Heart right ventricle (tissue), 16 donors: ENCODE measurements at regions not wholly inside any gene's neighbourhood (a gene's known extent, or its start where the extent isn't known, plus 50 kb on each side); places are given as distances from the start of the nearest gene placed in this dataset.

Source experiments
- ATAC-seq, 8 donors: fragments of 200-7000 bp; cut with Tn5 transposase; one replicate each; pipeline ENCODE4 v1.9.1; 2020; ENCODE audit warnings: mild to moderate bottlenecking in 8 of 8, moderate library complexity in 8 of 8, moderate number of reproducible peaks in 1 of 8
- DNase-seq, 2 donors: peaks; one replicate each; pipeline ENCODE4 v3.0.0-alpha.2; 2020
- H3K27ac ChIP-seq, 10 donors: fragments of 200-600 bp; sonication (generic) in 2 of 10; one replicate each; pipeline versions ENCODE4 v1.5.0 to v1.8.0; 2020 to 2022; ENCODE audit warnings: mild to moderate bottlenecking in 3 of 10
- H3K27me3 ChIP-seq, 7 donors: fragments of 200-600 bp; one replicate each; pipeline ENCODE4 v1.8.0; 2021 to 2022; ENCODE audit warnings: mild to moderate bottlenecking in 2 of 7
- H3K36me3 ChIP-seq, 9 donors: fragments of 200-600 bp; sonication (generic) in 1 of 9; one replicate each; pipeline versions ENCODE4 v1.5.0 to v1.8.0; 2020 to 2022; ENCODE audit warnings: mild to moderate bottlenecking in 2 of 9
- H3K4me1 ChIP-seq, 9 donors: fragments of 200-600 bp; sonication (generic) in 1 of 9; one replicate each; pipeline versions ENCODE4 v1.5.0 to v1.8.0; 2020 to 2022; ENCODE audit warnings: mild to moderate bottlenecking in 4 of 9
- H3K4me3 ChIP-seq, 10 donors: fragments of 200-600 bp; sonication (generic) in 2 of 10; one replicate each; pipeline versions ENCODE4 v1.5.0 to v1.8.0; 2020 to 2022; ENCODE audit warnings: mild to moderate bottlenecking in 7 of 10, moderate library complexity in 2 of 10
- H3K9me3 ChIP-seq, 11 donors: fragments of 200-600 bp in 10 of 11; sonication (generic) in 2 of 11; one replicate each; pipeline versions ENCODE4 v1.5.0 to v1.8.0; 2013 to 2022; ENCODE audit warnings: mild to moderate bottlenecking in 2 of 11, control low read depth in 1 of 11, moderate library complexity in 1 of 11
- CTCF ChIP-seq, 9 donors: fragments of 200-600 bp; sonication (generic) in 2 of 9; IDR thresholded peaks; one replicate each; pipeline versions ENCODE4 v1.5.0 to v1.8.0; 2021 to 2022; ENCODE audit warnings: antibody characterized with exemption in 9 of 9, mild to moderate bottlenecking in 5 of 9, moderate library complexity in 1 of 9
- WGBS, 2 donors: extraction: QIAGEN DNeasy Blood & Tissue Kit; methylation state at CpG; one replicate each; pipeline ENCODE4 v1.1.7; 2013; ENCODE audit warnings: inconsistent platforms in 1 of 2; 5-methylcytosine and 5-hydroxymethylcytosine counted together
- intact Hi-C, 10 donors: fragments of 100-400 bp; cut with DNase I; formaldehyde crosslinking; loops; one replicate each; pipeline versions ENCODE4 v1.11.1 to v1.14.2; 2022
- donor health status: Arrhythmogenic right ventricular cardiomyopathy.
- donor health status: ischemic (EF 13 %, LVEDD 7.1; RV severe dilation, severe dysfunction).
- donor health status: healthy with polysubstance abuse.
- donor health status: DM: no; HTN: yes; CAD: no.
- donor health status: DM: no; HTN: no; CAD: no.
- donor health status: ischemic (EF 25% LVEDD 6.9; RV normal size, moderate dysfunction).
- donor health status: ischemic (EF 25% LVEDD 5.7; RV mildly dilated, moderate dysfunction).
- donor health status: healthy.
- donor health status: DM: yes; HTN: yes; CAD: no.
- donor health status: Ischemic cardiomyopathy.
- donor health status: ischemic (EF 35%, LVEDD 5.7; RV mildly dilated, moderate dysfunction).
- donor health status: nonischemic (EF 11% LVEDD 7.7; RV severe dilation, severe dysfunction).
- donor health status: DM: yes; HTN: yes; CAD: no.
- donor health status: PGD.
- donor health status: ischemic (EF 29% LVEDD 5.4; RV normal size, mild dysfunction).
- donor health status: nonischemic (EF 23%, LVEDD 6.1; RV moderate dilation, normal function).

DNA sequence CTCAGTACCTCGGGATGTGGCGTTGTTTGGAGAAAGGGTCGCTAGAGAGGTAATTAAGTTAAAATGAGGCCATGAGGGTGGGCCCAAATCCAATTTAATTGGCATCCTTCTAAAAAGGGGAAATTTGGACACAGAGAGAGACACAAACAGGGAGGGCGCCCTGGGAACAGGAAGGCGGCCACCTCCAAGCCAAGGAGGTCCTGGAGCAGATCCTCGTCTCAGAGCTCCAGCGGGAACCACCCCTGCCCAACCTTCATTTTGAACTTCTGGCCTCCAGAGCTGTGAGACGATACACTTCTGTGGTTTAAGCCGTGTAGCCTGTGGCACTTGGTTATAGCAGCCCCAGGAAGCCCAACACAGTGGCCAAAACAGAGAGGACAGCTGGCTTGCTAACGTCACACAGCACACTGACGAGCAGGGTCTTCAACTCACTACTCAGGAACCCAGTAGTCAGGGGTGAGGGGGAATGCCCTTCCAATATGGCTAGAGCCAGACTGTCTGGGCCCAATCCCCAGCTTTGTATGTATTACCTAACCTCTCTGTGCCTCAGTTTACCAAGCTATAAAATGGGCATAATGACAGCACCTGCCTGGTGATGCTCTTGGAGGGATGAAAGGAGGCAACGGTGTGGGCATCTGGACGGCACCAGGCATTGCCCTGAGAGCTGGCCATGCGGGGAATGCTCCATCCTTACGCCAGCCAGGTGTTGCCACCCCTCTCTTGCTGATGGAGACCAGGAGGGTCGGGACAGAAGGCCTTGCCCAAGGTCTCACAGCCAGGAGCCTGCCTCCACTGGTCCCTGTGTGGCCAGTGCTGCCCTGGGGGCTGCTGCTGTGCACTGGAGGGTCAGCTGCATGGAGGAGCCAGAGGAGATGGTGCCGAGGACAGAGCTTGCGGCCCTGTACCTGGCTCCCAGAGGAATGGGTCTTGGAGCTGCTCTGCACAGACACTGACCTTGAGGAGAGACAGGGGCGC is 53.3 kb upstream of the LINC01488 start:
- TF ChIP-seq CTCF (IDR thresholded peaks at IDR 0.05): no peak
- Histone ChIP-seq H3K36me3 (no peaks in the 10 kb centered on the region), H3K27me3 (no peaks in the 10 kb centered on the region), H3K4me1 (no peaks in the 10 kb centered on the region), H3K9me3 (peaks cover 0 to 18% (median 6%) of the 10 kb centered on the region in 11 donors), H3K4me3 (no peak overlapping the region), H3K27ac (no peak overlapping the region)
- intact Hi-C loops: no loop called here
- ATAC-seq: no peak
- no peak for DNase-seq
- 88% methylated on average over 19 of the region's 19 CpGs for WGBS, 2 donors

- no peaks in the 10 kb centered on the region for H3K36me3 ChIP-seq
- peaks cover 0 to 8% (median 2%) of the 10 kb centered on the region in 11 donors for H3K9me3 ChIP-seq
- no peaks in the 10 kb centered on the region for H3K4me1 ChIP-seq
- H3K4me3 ChIP-seq: no peak overlapping the region
- no peak for TF ChIP-seq CTCF (IDR thresholded peaks at IDR 0.05)
- H3K27ac ChIP-seq: no peak overlapping the region
- intact Hi-C loops: no loop called here
- ATAC-seq (peak in 1 of 8 donors; percentile 28), DNase-seq (no peak)
- H3K27me3 ChIP-seq: no peaks in the 10 kb centered on the region
- 96% methylated on average over 30 of the region's 30 CpGs for WGBS, 2 donors
These were observed 51.6 kb upstream of the LINC01488 start for GRCh38 chr11:69429716-69430491.

DNA sequence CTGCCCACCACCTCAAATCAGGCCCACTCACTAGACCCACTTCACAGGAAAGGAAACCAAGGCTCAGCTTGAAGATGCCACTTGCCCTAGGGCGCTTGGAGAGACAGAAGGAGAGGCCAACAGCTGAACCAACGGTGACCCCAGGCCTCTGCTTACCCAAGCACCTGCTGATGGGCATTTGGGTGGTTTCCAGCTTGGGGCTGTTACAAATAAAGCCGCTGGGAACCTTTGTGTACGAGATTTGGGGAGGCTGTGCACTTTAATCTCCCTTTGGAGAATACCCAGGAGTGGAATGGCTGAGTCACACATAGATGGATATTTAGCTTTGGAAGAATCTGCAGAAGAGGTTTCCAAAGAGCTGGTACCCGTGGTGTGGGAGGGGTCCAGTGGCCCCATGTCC is 50.9 kb upstream of the LINC01488 start:
- peaks cover 0 to 5% (median 0%) of the 10 kb centered on the region in 9 donors for H3K4me1 ChIP-seq
- DNase-seq (no peak), ATAC-seq (no peak)
- no peak overlapping the region for H3K4me3 ChIP-seq
- no peaks in the 10 kb centered on the region for H3K36me3 ChIP-seq
- intact Hi-C loops: no loop called here
- no peak for TF ChIP-seq CTCF (IDR thresholded peaks at IDR 0.05)
- 81 to 84% methylated on average over 5 of the region's 5 CpGs for WGBS, 2 donors
- no peaks in the 10 kb centered on the region for H3K27me3 ChIP-seq
- no peak overlapping the region for H3K27ac ChIP-seq
- H3K9me3 ChIP-seq: peaks cover 0 to 1% (median 0%) of the 10 kb centered on the region in 11 donors

- no peak for TF ChIP-seq CTCF (IDR thresholded peaks at IDR 0.05)
- Histone ChIP-seq H3K4me1 (peaks cover 0 to 11% (median 0%) of the 10 kb centered on the region in 9 donors), H3K36me3 (no peaks in the 10 kb centered on the region), H3K4me3 (no peak overlapping the region), H3K27ac (no peak overlapping the region), H3K27me3 (no peaks in the 10 kb centered on the region), H3K9me3 (no peaks in the 10 kb centered on the region)
- intact Hi-C loops: no loop called here
- 78 to 86% methylated on average over 5 of the region's 5 CpGs for WGBS, 2 donors
- ATAC-seq: no peak
- no peak for DNase-seq
These were observed 50.3 kb upstream of the LINC01488 start for GRCh38 chr11:69431136-69431535.
